GM18861 (cell line): ENCODE measurements at regions not wholly inside any gene's neighbourhood (a gene's known extent, or its start where the extent isn't known, plus 50 kb on each side); places are given as distances from the start of the nearest gene placed in this dataset.

Source experiments
- ATAC-seq: cut with Tn5 transposase; IDR thresholded peaks from one replicate; pipeline ENCODE4 v1.9.1; 2021; ENCODE audit not compliant: unreplicated experiment

GRCh38 chr1:25024615-25025350 is 94.7 kb upstream of the RUNX3 start:
- ATAC-seq, result no peak

DNA sequence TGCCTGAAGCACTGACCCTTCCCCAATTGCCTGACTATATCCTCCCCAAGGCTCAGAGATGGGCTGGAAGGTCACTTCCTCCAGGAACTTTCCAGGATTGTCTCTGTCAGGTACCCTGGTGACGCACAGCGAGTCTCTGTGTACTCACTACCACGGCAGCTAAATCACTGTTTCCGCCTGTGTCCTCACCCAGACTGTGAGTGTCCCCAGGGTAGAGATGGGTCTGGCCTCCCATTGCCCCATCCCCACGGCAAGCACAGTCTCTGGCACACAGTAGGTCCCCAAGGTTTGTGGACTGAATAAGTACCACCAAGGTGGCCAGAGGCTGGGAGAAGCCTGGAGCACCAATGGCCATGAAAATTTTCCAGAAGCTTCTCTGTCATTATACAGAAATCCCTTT is 93.8 kb upstream of the RUNX3 start:
- no peak for ATAC-seq

GRCh38 chr1:25023190-25023578 is 93.1 kb upstream of the RUNX3 start:
- ATAC-seq, result no peak

GRCh38 chr1:25022361-25023189 is 92.5 kb upstream of the RUNX3 start:
- ATAC-seq, result peak; percentile 66

DNA sequence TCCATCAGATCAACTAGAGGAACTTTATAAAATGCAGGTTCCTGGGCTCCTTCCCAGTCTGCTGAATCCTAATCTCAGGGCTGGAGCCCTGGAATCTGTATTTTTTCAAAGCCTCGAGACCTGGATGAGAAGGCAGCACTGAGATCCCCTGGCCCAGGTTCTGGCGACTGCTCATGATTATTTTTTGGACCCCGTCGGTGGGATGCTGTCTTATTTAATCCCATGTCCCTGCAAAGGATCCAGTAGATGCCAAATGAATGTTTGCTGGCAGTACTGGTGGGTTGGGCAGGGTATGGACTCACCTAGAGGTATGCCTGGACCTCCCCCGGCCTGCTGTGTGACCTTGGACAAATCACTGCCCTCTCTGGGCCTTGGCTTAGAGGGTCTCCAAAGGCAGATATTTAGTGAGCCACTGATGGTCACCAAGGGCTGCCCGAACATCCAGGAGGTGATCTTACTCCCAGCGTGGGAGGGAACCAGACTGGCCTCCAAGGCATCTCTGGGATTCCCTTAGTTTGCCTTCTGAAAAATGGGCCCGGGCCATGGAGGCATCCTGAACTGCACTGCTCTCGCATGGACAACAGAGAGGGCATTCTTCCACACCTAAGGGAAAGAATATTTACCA is 91.6 kb upstream of the RUNX3 start:
- ATAC-seq, result no peak

DNA sequence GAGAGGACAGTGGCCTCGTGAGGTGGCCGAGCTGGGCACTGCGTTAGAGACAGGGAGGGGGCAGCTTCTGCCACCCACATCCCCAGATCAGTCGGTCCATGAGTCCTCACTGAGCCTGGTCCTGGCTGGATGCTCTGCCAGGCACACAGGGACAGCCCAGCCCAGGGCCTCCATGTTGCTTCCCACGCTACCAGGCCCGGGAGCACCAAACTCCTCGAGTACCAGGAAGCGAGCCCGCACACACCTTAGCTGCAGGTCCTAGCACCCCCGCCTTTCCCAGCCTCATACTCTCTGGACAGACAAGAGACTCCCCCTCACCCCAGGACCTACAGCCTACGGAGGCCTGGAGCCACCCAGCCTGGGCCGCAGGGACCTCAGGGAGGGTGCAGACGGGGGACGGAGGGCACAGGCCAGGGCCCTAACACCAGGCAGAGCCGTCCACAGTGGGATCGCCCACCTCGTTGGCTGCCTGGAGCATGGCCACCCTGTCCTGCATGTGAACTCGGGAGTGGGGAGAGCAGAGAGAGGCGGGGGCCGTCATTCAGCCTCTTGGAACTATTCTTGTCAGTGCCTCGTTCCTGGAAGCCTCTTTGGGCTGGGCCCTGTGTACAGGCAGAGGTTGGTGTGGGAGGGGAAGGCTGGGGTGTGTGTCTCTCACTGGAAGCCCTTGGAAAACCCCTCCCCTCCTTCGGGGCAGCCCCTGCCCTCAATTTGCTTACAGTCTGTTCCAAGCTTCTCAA is 90.9 kb upstream of the RUNX3 start:
- no peak for ATAC-seq

GRCh38 chr1:25020173-25020845 is 90.2 kb upstream of the RUNX3 start:
- ATAC-seq, result no peak

- peak; percentile 30 for ATAC-seq
Measured at GRCh38 chr1:25019337-25020172, 89.5 kb upstream of the RUNX3 start.

DNA sequence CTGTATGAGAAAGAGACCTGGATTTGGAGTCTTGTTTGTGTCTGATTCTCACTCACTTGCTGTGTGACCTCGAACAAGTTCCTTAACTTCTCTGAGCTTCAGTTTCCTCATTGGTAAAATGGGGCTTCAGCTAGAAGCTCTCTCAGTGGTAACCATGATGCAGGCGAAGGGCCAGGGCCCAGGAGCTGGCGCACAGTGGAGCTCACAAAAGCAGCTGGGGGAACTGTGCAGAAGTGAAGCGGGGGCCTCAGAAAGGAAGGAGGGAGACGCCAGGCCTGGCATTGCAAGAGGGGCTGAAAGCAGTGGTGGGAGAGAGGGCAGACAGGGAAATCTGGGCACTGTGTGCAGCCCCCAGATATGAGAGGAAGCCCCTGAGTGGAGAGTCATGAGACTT is 88.9 kb upstream of the RUNX3 start:
- no peak for ATAC-seq

DNA sequence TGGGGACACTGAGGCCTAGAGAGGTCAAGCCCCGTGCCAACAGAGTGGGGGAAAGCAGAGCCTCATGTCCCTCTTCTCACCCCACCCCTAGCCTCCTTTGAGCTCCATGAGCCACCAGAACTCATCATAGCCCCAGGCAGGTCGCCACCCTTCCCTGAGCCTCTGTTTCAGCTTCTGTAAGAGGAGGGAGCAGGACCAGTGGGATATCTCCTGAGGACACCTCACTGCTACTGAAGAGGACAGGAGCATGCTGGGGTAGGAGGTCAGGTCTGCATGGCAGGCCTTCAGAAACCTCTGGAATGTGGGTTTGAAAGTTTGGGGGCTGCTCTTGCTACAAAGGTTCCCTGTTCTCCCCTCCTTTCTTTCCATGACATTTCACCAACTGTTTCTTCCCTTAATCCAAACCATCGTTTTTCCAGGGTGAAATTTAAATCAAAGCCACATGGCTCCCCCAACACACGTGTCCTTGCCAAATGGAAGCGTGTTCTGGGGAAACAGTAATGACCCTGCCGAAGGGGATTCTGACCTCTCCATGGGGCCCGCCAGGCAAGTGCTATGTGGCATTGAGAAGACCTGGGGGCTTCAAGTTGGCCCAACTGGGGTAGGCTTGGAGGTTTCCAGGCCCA is 88.1 kb upstream of the RUNX3 start:
- ATAC-seq, result no peak

DNA sequence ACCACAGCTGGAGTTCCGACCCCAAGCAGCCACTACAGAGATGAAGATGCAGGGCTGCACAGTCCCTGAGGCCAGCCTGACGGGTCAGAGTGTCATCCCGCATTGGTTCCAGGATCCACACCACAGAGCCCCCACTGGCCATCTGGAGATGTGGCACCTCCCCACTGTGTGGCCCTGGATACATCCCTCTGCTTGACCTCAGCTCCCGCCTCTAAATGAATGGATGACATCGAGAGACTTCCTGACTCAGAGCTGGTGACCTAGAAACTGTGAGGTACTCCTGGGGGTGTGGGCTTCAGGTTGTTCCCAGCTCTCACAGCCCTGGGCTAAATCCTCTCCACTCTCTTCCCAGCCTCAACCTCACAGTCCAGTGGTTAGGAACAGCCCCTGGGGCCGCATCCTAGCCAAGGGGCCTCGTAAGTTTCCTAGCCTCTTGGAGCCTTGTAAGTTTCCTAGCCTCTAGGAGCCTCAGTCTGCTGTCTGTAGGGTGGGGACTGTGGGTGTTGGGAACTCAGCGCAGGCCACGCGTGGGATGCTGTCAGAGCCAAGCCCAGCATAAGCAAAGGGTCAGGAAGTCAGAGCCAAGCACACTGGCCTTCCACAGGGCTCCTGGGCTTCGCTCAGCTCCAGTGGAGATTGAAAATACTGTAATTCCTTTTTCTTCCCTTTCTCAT is 87.5 kb upstream of the RUNX3 start:
- ATAC-seq, result no peak

GRCh38 chr1:25012966-25013962 is 83.2 kb upstream of the RUNX3 start:
- ATAC-seq, result no peak

DNA sequence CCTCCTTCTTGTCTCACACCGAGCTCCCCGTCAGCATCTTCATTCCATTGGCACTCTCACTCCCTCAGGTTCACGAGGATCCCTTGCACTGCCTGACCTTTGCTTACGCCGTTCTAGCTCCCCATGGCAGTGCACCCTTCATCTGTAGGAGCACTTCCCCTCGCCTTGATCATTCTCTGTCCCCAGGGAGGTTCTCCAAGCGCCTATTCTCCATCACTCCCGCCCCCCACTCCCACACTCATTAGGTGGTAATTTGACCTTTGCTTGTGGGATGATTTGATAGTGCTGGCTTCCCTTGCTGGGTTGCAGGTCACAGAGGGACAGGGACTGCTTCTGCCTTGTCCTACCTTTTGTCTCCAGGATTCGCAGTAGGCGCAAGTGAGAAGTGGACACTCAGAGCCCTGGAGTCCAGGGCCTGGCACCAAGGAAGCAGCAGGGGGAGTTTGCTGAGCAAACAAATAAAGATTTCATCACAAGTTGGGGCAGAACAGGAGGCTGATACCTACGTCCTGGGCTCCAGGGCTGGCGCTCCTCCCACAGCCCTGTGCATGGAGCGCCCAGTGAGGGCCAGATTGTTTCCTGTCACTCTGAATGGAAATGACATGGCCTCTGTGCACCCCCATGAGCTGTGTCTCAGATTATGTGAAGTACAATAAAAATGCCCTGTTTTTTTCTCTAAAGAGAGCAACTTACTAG is 82.0 kb upstream of the RUNX3 start:
- no peak for ATAC-seq

- ATAC-seq, result no peak
Measured at GRCh38 chr1:25011275-25011674, 81.2 kb upstream of the RUNX3 start.

GRCh38 chr1:25009671-25010262 is 79.7 kb upstream of the RUNX3 start:
- no peak for ATAC-seq

DNA sequence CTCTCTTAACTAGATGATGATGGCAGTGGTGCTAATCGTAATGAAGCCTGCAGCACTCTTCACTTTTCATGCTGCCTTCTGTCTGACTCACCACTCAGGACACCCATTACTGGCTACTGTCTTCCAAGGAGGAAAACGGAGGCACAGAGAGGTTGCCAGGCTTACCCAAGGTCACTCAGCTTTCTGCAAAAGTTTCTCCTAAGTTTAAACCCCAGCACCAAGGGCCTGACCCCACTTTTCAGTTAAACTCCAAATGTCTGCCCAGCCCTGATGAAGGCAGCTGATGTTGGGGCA is 78.1 kb upstream of the RUNX3 start:
- no peak for ATAC-seq
